Lower leg skin (tissue), 4 donors: ENCODE measurements at regions not wholly inside any gene's neighbourhood (a gene's known extent, or its start where the extent isn't known, plus 50 kb on each side); places are given as distances from the start of the nearest gene placed in this dataset.

Experiments used
- DNase-seq, 2 donors: peaks; one replicate each; pipeline ENCODE4 v3.0.0-alpha.2; 2019; ENCODE audit warnings: low spot score in 2 of 2
- H3K4me3 ChIP-seq: fragments of 200-600 bp; sonication (generic); 2 replicates; pipeline ENCODE4 v1.5.1; 2017; ENCODE audit warnings: mild to moderate bottlenecking, low read depth; ENCODE audit not compliant: poor library complexity, severe bottlenecking
- CTCF ChIP-seq, 3 donors: fragments of 450-650 bp; IDR thresholded peaks; one replicate each; pipeline ENCODE4 v1.5.1; 2016; ENCODE audit warnings: antibody characterized with exemption in 3 of 3, mild to moderate bottlenecking in 3 of 3, moderate library complexity in 2 of 3
- POLR2A ChIP-seq, 2 donors: fragments of 450-650 bp; IDR thresholded peaks; one replicate each; pipeline ENCODE4 v1.6.1; 2016 to 2017; ENCODE audit warnings: antibody characterized with exemption in 2 of 2, mild to moderate bottlenecking in 1 of 2, moderate library complexity in 1 of 2
- WGBS, 2 donors: methylation state at CpG; one replicate each; pipeline ENCODE4 v1.1.5; 2018; 5-methylcytosine and 5-hydroxymethylcytosine counted together
- intact Hi-C: fragments of 100-400 bp; cut with DNase I; formaldehyde crosslinking; loops from one replicate; pipeline ENCODE4 v1.15.0; 2023; ENCODE audit warnings: low total_unique reads

- 44 to 49% methylated on average over 8 of the region's 8 CpGs for WGBS, 2 donors
- DNase-seq = no peak
- no peak for TF ChIP-seq POLR2A (IDR thresholded peaks at IDR 0.05)
- TF ChIP-seq CTCF (IDR thresholded peaks at IDR 0.05) = no peak
- H3K4me3 ChIP-seq = no peak overlapping the region
- intact Hi-C loops = no loop called here
Observed at GRCh38 chr3:3586843-3587646, 212.2 kb upstream of the LRRN1 start.

GRCh38 chr3:3586336-3586735 lies 212.9 kb upstream of the LRRN1 start:
- intact Hi-C loops = no loop called here
- TF ChIP-seq POLR2A (IDR thresholded peaks at IDR 0.05) (no peak), CTCF (IDR thresholded peaks at IDR 0.05) (no peak)
- no peak for DNase-seq
- 73 to 84% methylated on average over 3 of the region's 3 CpGs for WGBS, 2 donors
- H3K4me3 ChIP-seq = no peak overlapping the region

GRCh38 chr3:3579658-3580057 lies 219.6 kb upstream of the LRRN1 start:
- WGBS, 2 donors = 80 to 83% methylated on average over 2 of the region's 2 CpGs
- TF ChIP-seq POLR2A (IDR thresholded peaks at IDR 0.05) = no peak
- no peak for TF ChIP-seq CTCF (IDR thresholded peaks at IDR 0.05)
- intact Hi-C loops = no loop called here
- H3K4me3 ChIP-seq = no peak overlapping the region
- no peak for DNase-seq

GRCh38 chr3:3578718-3579117 lies 220.5 kb upstream of the LRRN1 start:
- WGBS, 2 donors = 64 to 68% methylated on average over 4 of the region's 4 CpGs
- DNase-seq = no peak

GRCh38 chr3:3577823-3578222 lies 221.4 kb upstream of the LRRN1 start:
- no peak overlapping the region for H3K4me3 ChIP-seq
- no peak for TF ChIP-seq CTCF (IDR thresholded peaks at IDR 0.05)
- no peak for TF ChIP-seq POLR2A (IDR thresholded peaks at IDR 0.05)
- no peak for DNase-seq
- intact Hi-C loops = no loop called here
- WGBS, 2 donors = 89 to 90% methylated on average over 13 of the region's 13 CpGs

More at GRCh38 chr3:3578718-3579117, 220.5 kb upstream of the LRRN1 start:
- no peak overlapping the region for H3K4me3 ChIP-seq
- TF ChIP-seq CTCF (IDR thresholded peaks at IDR 0.05) = no peak
- TF ChIP-seq POLR2A (IDR thresholded peaks at IDR 0.05) = no peak
- intact Hi-C loops = no loop called here

- no peak for DNase-seq
- no peak overlapping the region for H3K4me3 ChIP-seq
- intact Hi-C loops = no loop called here
- TF ChIP-seq POLR2A (IDR thresholded peaks at IDR 0.05) = no peak
- TF ChIP-seq CTCF (IDR thresholded peaks at IDR 0.05) = no peak
- 80 to 85% methylated on average over 1 of the region's 1 CpG for WGBS, 2 donors
Observed at GRCh38 chr3:3573341-3573740, 225.9 kb upstream of the LRRN1 start.
